HG03558 (cell line): ENCODE measurements at regions not wholly inside any gene's neighbourhood (a gene's known extent, or its start where the extent isn't known, plus 50 kb on each side); places are given as distances from the start of the nearest gene placed in this dataset.

Experiments used
- ATAC-seq: cut with Tn5 transposase; IDR thresholded peaks from one replicate; pipeline ENCODE4 v1.9.1; 2021; ENCODE audit warnings: moderate number of reproducible peaks; ENCODE audit not compliant: unreplicated experiment; ENCODE audit errors: extremely low read depth

- no peak for ATAC-seq
Observed at GRCh38 chr15:70358011-70358819, 260.5 kb upstream of the TLE3 start.

DNA sequence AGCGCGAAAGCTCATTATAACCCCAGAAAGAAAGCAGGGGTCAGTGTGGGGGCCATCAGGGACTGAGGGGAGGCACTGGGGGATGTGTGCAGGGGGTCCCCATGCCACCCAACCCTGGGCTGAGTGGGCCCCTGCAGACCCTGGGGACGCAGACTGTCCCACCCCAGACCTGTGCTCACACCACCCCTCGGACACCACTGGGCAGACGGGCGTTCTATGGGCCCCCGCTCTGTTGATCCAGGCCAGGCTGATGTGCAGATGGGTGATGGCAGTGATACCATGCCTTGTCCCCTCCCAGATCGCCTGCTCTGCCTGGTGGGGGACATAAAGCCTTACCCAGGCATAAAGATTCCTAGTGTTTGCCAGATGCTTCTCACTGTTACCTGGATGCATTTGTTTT lies 259.7 kb upstream of the TLE3 start:
- no peak for ATAC-seq

GRCh38 chr15:70356919-70357318 lies 259.2 kb upstream of the TLE3 start:
- no peak for ATAC-seq

- ATAC-seq, result no peak
Observed at GRCh38 chr15:70356062-70356860, 258.5 kb upstream of the TLE3 start.

DNA sequence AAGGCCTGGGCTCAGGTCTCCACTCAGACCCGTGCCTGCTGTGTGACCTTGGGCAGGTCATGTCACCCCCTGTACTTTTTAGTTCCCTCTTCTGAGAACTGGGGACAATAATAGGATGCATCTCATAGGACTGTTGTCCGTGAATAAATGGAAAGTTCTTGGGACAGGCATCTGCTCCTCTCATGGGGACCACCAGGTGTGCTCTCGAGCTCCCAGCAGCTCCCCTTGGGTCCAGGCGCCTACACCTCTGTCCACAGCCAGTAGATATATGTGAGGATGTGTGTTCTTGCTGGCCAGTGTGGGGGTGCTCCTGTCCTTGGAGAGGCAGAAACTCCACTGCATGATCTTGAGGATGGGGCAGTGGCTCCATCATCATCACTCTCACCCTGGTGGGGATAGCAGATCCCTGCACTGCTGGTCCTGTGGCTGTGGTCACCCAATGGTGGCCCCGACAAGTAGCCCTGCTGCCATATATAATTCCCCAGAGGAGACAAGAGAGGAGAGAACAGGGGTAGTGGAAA lies 257.6 kb upstream of the TLE3 start:
- ATAC-seq, result no peak

DNA sequence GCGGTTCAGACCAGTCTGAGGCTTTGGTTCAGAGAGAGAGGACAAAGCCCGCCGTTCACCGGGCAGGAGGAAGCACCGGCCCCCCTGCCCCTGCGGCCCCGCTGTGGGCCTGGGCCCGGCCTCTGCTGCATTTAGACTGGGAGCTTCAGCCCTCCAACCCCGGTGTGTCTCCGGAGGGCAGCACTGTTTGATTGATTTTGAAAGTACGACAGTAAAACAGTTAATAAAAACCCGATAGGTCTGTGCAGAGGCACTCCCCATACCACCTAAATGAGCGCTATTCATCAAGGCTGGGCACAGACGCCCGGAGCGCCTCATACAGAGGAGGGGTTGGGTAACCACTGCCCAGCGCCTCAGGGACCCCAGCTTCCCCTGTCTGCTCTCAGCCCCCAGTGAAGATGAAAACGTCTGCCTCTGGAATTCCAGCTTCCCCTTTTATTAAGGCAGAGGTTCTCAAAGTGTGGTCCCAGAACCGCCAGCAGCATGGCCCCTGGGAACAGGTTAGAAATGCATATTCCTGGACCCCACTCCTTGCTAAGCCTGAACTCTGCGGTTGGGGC lies 256.7 kb upstream of the TLE3 start:
- ATAC-seq, result no peak

DNA sequence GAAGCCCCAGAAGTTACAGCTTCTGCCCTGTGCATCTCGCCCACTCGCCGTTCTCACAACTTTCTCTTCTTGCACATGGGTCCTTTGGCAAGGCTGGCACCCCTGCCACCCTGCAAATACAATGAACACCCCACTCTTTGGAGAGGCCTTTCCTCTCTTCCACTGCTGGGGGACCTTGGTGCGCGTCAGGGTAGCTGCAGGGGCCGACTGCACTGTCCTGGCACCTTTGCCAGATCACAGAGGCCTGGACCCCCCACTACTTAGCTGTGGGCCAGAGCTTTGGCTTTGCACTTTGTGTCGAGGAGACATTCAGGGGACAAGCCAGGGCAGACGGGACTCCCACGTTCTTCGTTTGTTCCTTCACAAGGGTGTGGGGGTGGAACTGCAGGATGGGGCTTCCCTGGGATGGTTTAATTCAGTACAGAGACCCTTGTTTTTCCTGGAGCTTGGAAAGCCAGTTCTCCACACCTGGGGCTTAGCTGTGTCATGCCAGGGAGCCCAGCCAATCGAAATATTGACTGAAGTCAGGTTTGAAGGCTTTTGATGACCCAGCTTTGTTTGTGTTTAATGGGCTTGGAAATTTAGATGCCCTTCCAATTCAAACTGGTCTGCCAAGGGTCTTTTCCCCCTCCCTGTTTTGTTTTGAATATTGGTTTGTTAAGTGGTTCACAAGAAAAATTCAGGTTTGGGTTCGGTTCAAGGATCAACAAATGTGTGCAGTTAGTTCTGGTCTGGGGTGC lies 256.1 kb upstream of the TLE3 start:
- ATAC-seq, result no peak

- ATAC-seq, result no peak
Observed at GRCh38 chr15:70351941-70352774, 254.4 kb upstream of the TLE3 start.

DNA sequence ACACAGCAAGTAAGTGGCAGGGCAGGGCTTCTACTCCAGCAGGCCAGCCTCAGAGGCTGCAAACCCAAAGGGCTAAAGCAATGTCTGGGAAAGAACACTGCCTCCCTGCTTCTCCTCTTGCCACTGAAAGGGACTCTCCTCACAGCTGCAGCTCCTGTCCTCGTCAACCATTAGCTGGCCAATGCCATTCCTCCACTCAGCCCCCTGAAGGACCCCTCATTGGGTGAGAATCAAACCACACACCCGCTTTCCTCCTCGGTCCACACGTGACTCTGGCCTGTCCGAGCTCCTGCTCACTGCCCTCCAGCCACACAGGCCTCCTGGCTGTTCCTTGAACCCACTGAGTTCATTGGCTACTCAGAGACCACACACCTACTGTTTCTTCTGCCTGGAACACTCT lies 253.7 kb upstream of the TLE3 start:
- no peak for ATAC-seq

- no peak for ATAC-seq
Observed at GRCh38 chr15:70348581-70349344, 251.0 kb upstream of the TLE3 start.

DNA sequence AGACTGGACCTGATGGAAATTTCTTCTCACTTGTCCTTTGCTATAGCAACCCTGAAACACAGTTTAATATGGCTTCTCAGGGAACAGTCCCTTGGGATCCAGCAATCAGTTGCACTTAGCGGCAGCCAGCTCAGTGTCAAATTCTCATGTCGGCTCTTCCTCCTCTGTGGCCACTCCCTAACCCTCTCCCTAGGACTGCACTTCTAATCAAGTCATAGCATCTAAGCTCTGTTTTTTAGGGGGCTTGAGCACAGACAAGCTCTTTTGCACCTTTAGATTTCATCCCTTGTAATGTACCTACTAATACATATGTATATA lies 250.5 kb upstream of the TLE3 start:
- no peak for ATAC-seq

DNA sequence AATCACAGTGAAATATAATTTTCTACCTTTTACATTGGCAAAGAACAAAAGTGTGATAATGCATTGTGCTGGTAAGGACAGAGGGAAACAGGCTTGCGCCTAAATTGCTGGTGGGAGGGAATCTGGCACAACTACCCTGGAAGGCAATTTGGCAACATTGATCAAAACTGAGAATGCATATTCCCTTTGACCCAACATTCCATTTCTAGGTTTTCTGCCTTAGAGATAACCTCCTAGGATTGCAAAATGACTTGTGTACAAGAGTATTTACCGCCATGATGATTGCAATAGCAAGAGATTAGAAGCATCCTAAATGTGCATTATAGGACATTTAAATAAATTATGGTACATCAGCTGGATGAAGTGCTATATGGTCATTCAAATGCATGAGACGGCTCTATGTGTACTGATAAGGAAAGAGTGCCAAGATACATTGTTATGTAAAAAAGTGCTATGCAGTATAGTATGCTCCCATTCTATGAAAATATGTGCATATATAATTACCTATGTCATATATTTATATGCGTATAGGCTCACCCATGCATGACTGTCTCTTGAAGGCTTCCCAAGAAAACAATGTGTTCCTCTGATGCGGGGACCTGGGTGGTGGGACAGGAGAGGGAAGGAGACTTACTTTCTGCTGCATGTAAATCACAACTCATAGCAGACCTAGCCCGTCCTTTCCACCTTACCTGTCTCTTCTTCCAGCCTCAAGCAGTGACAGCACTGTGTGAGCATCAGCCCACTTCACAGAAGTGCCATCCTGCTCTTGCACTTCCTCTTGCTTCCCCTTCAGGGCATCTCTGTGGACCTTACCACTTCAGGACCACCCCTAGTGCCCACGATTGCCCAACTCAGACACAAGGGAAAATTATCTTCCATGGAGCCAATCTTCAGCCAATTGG lies 249.9 kb upstream of the TLE3 start:
- no peak for ATAC-seq

DNA sequence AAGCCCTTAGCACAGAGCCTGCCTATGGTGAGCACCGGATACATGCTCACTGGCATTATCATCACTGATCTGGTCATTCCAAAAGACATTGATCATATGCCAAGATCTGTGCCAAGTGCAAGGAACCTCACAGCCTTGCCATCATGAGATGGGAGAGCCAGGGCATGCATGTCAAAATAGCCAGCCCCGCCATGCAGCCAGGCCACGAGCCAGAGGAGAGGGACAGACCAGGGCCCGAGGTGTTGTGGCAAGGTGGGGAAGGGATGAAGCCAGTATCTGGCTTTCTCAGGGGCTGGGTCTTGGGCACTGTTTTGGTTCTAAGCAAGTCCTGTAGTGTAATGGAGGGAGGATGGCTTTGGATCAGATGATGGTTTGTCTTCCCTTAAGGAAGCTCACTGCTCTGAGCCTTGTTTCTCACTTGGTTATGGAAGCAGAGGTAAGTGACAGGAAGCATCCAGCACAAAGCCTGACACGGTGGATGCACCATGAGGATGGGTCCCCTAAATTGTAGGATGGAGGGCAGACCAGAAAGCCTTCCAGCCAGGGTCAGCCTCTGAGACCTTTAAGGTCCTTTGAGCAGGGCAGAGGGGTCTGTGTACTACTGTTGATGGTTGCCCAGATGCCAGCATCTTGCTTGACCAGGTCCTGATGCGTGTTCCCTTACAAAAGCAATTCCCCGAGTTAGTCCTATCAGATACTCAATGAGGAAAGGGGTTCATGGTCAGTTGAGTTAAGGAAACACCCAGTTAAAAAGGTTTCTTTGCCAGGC lies 247.7 kb upstream of the TLE3 start:
- no peak for ATAC-seq

DNA sequence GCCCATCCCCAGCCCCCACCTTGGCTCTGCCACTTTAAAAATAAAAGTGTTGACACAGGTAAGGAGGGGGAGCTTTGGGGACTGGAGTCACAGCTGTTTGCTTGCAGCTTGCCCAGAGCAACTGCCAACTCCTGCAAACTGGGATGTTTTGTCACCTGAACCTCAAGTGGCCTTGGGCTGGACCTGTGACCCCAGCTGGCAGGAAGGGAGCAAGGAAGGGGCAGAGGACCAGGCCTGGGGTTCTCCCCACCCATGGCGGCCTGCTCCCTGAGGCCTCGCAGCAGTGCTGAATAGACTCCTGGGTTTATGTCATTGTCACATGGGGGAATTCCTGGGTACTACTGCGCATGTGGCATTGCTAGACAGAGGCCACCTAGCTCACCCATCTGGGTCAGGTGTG lies 246.9 kb upstream of the TLE3 start:
- no peak for ATAC-seq

- ATAC-seq, result no peak
Observed at GRCh38 chr15:70343961-70344621, 246.4 kb upstream of the TLE3 start.

DNA sequence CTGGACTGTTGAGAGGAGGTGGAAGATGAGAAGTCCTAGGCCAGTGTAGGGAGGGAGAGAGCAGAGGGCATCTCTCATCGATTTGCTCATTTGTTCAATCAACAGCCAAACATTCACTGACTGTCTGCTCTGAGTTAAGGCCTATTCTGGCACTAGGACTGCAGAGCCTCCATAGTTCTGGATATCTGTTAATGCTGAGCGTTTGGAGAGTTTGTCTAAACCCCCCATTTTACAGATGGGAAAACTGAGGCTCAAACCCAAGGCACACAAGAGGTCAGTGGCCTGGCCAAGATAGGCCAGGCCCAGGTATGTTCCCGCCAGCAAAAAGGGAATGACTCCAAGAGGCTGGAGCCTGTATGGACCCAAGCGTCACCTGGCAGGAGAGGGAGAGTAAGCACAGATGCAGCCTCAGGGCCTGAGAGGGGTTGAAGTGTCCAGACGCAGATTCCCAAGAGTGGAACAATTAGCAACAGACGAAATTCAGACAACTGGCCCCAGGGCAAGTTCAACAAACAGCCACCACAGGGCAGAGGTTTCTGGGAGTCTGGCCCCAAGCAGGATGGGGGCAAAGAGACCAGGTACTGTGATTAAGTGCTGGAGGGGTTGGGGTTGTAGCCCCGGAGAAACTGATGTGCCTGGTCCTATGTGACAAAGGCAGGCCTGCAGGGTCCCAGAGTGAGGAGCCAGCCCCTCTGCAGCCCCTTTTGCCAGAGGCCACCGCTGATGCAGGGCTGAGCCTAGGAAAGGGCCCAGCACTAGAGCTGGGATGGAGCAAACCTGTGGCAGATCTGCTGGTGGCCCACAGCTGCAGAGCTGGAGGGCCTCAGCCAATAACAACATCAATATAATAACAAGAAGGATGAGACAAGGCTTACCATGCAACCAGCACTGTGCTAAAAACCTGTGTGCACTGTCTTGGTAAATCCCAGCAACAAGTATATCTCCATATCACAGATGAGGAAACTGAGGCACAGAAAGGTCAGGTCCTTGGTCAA lies 245.1 kb upstream of the TLE3 start:
- no peak for ATAC-seq
